ENCODE measurements at regions not wholly inside any gene's neighbourhood (a gene's known extent, or its start where the extent isn't known, plus 50 kb on each side); places are given as distances from the start of the nearest gene placed in this dataset.

GRCh38 chr14:41187868-41188267 is 418.8 kb upstream of the LRFN5 start:
- no peaks in the 10 kb centered on the region for H3K9me3 ChIP-seq
- TF ChIP-seq, protein P1, sequence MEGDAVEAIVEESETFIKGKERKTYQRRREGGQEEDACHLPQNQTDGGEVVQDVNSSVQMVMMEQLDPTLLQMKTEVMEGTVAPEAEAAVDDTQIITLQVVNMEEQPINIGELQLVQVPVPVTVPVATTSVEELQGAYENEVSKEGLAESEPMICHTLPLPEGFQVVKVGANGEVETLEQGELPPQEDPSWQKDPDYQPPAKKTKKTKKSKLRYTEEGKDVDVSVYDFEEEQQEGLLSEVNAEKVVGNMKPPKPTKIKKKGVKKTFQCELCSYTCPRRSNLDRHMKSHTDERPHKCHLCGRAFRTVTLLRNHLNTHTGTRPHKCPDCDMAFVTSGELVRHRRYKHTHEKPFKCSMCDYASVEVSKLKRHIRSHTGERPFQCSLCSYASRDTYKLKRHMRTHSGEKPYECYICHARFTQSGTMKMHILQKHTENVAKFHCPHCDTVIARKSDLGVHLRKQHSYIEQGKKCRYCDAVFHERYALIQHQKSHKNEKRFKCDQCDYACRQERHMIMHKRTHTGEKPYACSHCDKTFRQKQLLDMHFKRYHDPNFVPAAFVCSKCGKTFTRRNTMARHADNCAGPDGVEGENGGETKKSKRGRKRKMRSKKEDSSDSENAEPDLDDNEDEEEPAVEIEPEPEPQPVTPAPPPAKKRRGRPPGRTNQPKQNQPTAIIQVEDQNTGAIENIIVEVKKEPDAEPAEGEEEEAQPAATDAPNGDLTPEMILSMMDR (IDR thresholded peaks at IDR 0.05) = no peak
- H3K4me1 ChIP-seq = no peaks in the 10 kb centered on the region
- no peak overlapping the region for H3K4me3 ChIP-seq
- ATAC-seq (no peak), DNase-seq (no peak)
- intact Hi-C loops (cut with DNase I) = no loop called here
- H3K36me3 ChIP-seq (ENCODE audit: insufficient read depth in 1 of 2, low read depth in 1 of 2) = no peaks in the 10 kb centered on the region
- no peak overlapping the region for H3K27ac ChIP-seq
- H3K27me3 ChIP-seq (ENCODE audit: insufficient read depth in 3 of 3, low read length in 2 of 3) = no peaks in the 10 kb centered on the region
- 56 to 70% (median 63%) methylated on average over 3 of the region's 3 CpGs for WGBS, 3 donors

DNA sequence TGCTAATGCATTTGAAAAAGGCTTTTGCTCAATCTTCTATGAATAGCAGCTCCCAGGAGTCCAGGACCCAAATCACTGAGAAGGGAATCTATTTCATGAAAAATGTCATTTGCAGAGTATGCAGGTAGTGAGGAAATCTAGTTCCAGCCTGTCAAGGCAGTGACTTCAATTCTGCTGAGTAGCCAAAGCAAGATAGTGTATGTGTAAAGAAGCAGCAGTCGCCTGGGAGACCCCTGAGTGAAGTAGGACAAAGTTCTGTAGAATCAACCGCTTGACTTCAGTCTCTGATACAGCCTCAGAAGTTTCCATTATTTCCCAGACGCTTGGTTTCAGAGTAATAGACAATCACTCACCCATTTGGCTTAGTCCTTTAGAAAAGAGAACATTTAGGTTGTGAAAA is 435.6 kb upstream of the LRFN5 start:
- no peak for ATAC-seq
- intact Hi-C loops (cut with DNase I) = no loop called here

GRCh38 chr14:41167040-41167439 is 439.6 kb upstream of the LRFN5 start:
- no peaks in the 10 kb centered on the region for H3K27me3 ChIP-seq (ENCODE audit: insufficient read depth in 3 of 3, low read length in 2 of 3)
- no peaks in the 10 kb centered on the region for H3K36me3 ChIP-seq (ENCODE audit: insufficient read depth in 1 of 2, low read depth in 1 of 2)
- no peak overlapping the region for H3K27ac ChIP-seq
- TF ChIP-seq, protein P1 (IDR thresholded peaks at IDR 0.05) = no peak
- H3K9me3 ChIP-seq = no peaks in the 10 kb centered on the region
- no peaks in the 10 kb centered on the region for H3K4me1 ChIP-seq
- intact Hi-C loops (cut with DNase I) = no loop called here
- WGBS, 3 donors = 84 to 88% (median 87%) methylated on average over 4 of the region's 4 CpGs
- no peak for ATAC-seq
- no peak for DNase-seq
- H3K4me3 ChIP-seq = no peak overlapping the region

More for the DNA sequence above, 435.6 kb upstream of the LRFN5 start:
- 64 to 74% (median 65%) methylated on average over 3 of the region's 3 CpGs for WGBS, 3 donors
- Histone ChIP-seq H3K4me1 (no peaks in the 10 kb centered on the region), H3K27me3 (ENCODE audit: insufficient read depth in 3 of 3, low read length in 2 of 3) (no peaks in the 10 kb centered on the region), H3K9me3 (no peaks in the 10 kb centered on the region), H3K27ac (no peak overlapping the region), H3K36me3 (ENCODE audit: insufficient read depth in 1 of 2, low read depth in 1 of 2) (no peaks in the 10 kb centered on the region), H3K4me3 (no peak overlapping the region)
- DNase-seq = no peak
- TF ChIP-seq, protein P1 (IDR thresholded peaks at IDR 0.05) = no peak

DNA sequence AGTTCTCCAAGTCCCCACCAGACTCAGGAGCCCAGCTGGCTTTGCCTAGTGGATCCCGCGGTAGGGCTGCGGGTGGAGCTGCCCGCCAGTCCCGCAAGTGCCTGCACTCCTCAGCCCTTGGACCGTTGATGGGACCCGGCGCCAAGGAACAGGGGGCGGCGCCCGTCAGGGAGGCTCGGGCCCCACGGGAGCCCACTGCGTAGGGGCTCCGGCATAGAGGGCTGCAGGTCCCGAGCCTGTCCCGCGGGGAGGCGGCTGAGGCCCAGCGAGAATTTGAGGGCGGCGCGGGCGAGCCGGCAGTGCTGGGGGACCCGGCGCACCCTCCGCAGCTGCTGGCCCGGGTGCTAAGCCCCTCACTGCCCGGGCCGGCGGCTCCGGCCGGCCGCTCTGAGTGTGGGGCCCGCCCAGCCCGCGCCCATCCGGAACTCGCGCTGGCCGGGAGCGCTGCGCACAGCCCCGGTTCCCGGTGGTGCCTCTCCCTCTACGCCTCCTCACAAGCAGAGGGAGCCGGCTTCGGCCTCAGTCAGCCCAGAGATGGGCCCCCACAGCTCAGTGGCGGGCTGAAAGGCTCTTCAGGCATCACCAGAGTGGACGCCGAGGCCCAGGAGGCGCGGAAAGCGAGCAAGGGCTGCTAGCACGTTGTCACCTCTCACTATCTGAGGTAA is 452.4 kb upstream of the LRFN5 start:
- Histone ChIP-seq H3K4me3 (no peak overlapping the region), H3K27ac (no peak overlapping the region), H3K27me3 (ENCODE audit: insufficient read depth in 3 of 3, low read length in 2 of 3) (no peaks in the 10 kb centered on the region), H3K36me3 (ENCODE audit: insufficient read depth in 1 of 2, low read depth in 1 of 2) (no peaks in the 10 kb centered on the region), H3K9me3 (peaks cover 3% of the 10 kb centered on the region), H3K4me1 (no peaks in the 10 kb centered on the region)
- intact Hi-C loops (cut with DNase I) = no loop called here
- WGBS, 3 donors = 93 to 96% (median 94%) methylated on average over 41 to 56 of the region's 56 CpGs
- ATAC-seq = no peak
- TF ChIP-seq, protein P1 (IDR thresholded peaks at IDR 0.05) = no peak
- no peak for DNase-seq

DNA sequence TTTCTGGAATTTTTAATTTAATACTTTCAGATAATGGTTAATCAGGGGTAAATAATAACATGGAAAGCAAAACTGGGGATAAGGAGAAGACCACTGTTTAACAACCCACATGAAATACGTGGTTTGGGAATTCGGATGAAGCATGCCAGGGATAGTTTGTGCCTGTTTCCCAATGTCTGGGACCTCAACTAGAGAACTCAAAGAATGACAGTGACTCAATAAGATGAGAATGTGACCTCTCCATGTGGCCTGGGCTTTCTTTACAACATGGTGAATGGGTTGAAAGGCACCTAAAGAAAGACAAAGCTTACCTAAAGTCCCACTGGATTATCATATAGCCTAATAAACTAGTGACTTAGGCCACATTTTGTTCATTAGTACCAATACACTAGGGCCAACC is 460.3 kb upstream of the LRFN5 start:
- ATAC-seq (no peak), DNase-seq (no peak)
- Histone ChIP-seq H3K4me3 (no peak overlapping the region), H3K27ac (no peak overlapping the region), H3K9me3 (no peaks in the 10 kb centered on the region), H3K4me1 (no peaks in the 10 kb centered on the region), H3K36me3 (ENCODE audit: insufficient read depth in 1 of 2, low read depth in 1 of 2) (no peaks in the 10 kb centered on the region), H3K27me3 (ENCODE audit: insufficient read depth in 3 of 3, low read length in 2 of 3) (no peaks in the 10 kb centered on the region)
- intact Hi-C loops (cut with DNase I) = no loop called here
- WGBS, 3 donors = 80 to 95% (median 86%) methylated on average over 2 of the region's 2 CpGs
- TF ChIP-seq, protein P1 (IDR thresholded peaks at IDR 0.05) = no peak
